Fibroblast of lung (primary cell): ENCODE measurements at regions not wholly inside any gene's neighbourhood (a gene's known extent, or its start where the extent isn't known, plus 50 kb on each side); places are given as distances from the start of the nearest gene placed in this dataset.

ENCODE experiments used
- EZH2 ChIP-seq: IDR thresholded peaks from 2 replicates; pipeline ENCODE4 v1.5.1; 2012; ENCODE audit warnings: low read length, control low read depth, mild to moderate bottlenecking; ENCODE audit errors: missing control alignments
- TF ChIP-seq, protein P1 (sequence below), 2 donors: IDR thresholded peaks in 1 of 2; conservative IDR thresholded peaks in 1 of 2; 1 replicate in 1 of 2; 2 replicates in 1 of 2; pipeline ENCODE4 v1.5.1; 2011 to 2012; ENCODE audit warnings: low read length in 2 of 2, control low read depth in 1 of 2, inconsistent platforms in 1 of 2, low read depth in 1 of 2, mild to moderate bottlenecking in 1 of 2

DNA sequence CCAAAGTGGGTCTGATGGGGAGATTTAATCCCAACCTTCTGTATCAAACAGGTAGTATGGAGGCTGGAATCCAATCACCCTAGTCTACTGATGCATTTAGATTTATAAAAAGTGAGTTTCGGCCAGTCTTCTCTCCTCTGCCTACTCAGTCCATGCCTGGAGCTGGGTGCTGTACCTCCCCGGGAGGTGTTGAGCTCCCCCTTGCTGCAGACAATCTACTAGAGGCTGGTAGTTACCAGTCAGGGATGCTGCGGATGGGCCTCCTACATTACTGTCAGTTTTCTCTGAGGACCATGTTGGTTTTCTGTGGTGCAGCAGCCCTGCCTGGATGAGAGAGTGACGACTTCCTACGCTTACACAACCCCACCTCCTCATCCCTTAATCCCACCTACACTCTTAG is 118.6 kb upstream of the CELF4 start:
- TF ChIP-seq, protein P1, sequence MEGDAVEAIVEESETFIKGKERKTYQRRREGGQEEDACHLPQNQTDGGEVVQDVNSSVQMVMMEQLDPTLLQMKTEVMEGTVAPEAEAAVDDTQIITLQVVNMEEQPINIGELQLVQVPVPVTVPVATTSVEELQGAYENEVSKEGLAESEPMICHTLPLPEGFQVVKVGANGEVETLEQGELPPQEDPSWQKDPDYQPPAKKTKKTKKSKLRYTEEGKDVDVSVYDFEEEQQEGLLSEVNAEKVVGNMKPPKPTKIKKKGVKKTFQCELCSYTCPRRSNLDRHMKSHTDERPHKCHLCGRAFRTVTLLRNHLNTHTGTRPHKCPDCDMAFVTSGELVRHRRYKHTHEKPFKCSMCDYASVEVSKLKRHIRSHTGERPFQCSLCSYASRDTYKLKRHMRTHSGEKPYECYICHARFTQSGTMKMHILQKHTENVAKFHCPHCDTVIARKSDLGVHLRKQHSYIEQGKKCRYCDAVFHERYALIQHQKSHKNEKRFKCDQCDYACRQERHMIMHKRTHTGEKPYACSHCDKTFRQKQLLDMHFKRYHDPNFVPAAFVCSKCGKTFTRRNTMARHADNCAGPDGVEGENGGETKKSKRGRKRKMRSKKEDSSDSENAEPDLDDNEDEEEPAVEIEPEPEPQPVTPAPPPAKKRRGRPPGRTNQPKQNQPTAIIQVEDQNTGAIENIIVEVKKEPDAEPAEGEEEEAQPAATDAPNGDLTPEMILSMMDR (conservative IDR thresholded peaks at IDR 0.05 in 1 of 2, IDR thresholded peaks at IDR 0.05 in 1 of 2; ENCODE audit: low read depth in 1 of 2, low read length in 2 of 2) = no peak
- no peak for TF ChIP-seq EZH2
